ENCODE measurements at regions not wholly inside any gene's neighbourhood (a gene's known extent, or its start where the extent isn't known, plus 50 kb on each side); places are given as distances from the start of the nearest gene placed in this dataset.

GRCh38 chr6:4559281-4559875 lies 216.8 kb upstream of the CDYL start:
- ChIA-PET CTCF (no interaction called here), POLR2A (no interaction called here)
- Mint-ChIP-seq H3K9me3 (no peaks in the 10 kb centered on the region), H3K27me3 (peaks cover 4% of the 10 kb centered on the region), H3K36me3 (ENCODE audit: low read depth) (no peaks in the 10 kb centered on the region), H3K4me3 (no peak overlapping the region), H3K4me1 (no peaks in the 10 kb centered on the region), H3K27ac (no peak overlapping the region)
- no peak for DNase-seq

- H3K27ac Mint-ChIP-seq = no peak overlapping the region
- CTCF ChIA-PET = no interaction called here
Observed at GRCh38 chr6:4554645-4555044, 221.6 kb upstream of the CDYL start.

DNA sequence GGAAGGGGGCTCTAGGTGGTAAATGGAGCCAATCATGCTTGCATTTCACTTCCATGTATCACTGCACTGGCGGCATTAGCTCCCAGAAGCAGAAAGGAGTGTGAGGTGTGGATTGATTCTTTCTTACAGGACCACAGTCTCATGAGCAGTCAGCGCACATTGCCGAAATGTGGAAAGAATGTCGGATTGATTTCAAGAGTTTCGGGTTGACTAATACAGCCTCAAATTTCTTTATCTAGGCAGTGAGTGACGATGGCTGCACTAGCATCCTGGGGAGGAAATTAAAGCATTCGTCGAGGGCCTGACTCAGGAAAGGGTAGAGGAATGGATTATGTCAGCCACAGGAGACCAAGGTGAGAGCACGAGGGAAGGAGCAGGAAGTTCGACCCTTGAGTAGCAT lies 222.8 kb upstream of the CDYL start:
- Mint-ChIP-seq H3K9me3 (no peaks in the 10 kb centered on the region), H3K36me3 (ENCODE audit: low read depth) (no peaks in the 10 kb centered on the region)

More at GRCh38 chr6:4554645-4555044, 221.6 kb upstream of the CDYL start:
- peaks cover 6% of the 10 kb centered on the region for H3K4me1 Mint-ChIP-seq
- peaks cover 20% of the 10 kb centered on the region for H3K27me3 Mint-ChIP-seq
- H3K36me3 Mint-ChIP-seq (ENCODE audit: low read depth) = no peaks in the 10 kb centered on the region
- no peak for DNase-seq
- H3K4me3 Mint-ChIP-seq = no peak overlapping the region
- H3K9me3 Mint-ChIP-seq = no peaks in the 10 kb centered on the region
- POLR2A ChIA-PET = no interaction called here

DNA sequence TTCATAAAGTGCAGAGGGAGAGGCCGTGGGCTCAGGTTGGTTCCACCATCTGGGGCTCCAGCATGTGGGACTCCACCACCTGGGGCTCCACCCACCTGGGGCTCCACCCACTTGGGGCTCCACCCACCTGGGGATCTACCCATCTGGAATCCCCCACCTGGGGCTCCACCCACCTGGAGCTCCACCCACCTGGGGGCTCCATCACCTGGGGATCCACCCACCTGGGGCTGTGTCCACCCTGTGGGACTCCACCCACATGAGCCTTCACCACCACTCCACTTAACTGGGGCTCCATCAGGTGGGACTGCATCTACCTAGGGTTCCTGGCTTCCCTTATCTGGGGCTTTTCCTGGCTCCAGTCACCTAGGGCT lies 226.0 kb upstream of the CDYL start:
- ChIA-PET CTCF (no interaction called here), POLR2A (no interaction called here)
- Mint-ChIP-seq H3K9me3 (no peaks in the 10 kb centered on the region), H3K4me3 (no peak overlapping the region), H3K4me1 (peaks cover 6% of the 10 kb centered on the region), H3K36me3 (ENCODE audit: low read depth) (no peaks in the 10 kb centered on the region), H3K27me3 (peaks cover 16% of the 10 kb centered on the region), H3K27ac (no peak overlapping the region)
- DNase-seq = no peak

More for the DNA sequence above, 222.8 kb upstream of the CDYL start:
- Mint-ChIP-seq H3K27me3 (peaks cover 20% of the 10 kb centered on the region), H3K27ac (no peak overlapping the region), H3K4me3 (no peak overlapping the region), H3K4me1 (peaks cover 6% of the 10 kb centered on the region)
- no peak for DNase-seq
- POLR2A ChIA-PET = no interaction called here
- CTCF ChIA-PET = no interaction called here

GRCh38 chr6:4549556-4550226 lies 226.5 kb upstream of the CDYL start:
- Mint-ChIP-seq H3K27ac (no peak overlapping the region), H3K9me3 (no peaks in the 10 kb centered on the region), H3K4me1 (peaks cover 6% of the 10 kb centered on the region), H3K36me3 (ENCODE audit: low read depth) (no peaks in the 10 kb centered on the region), H3K27me3 (peaks cover 16% of the 10 kb centered on the region), H3K4me3 (no peak overlapping the region)
- POLR2A ChIA-PET = no interaction called here
- CTCF ChIA-PET = no interaction called here
- DNase-seq = no peak

GRCh38 chr6:4545893-4546292 lies 230.3 kb upstream of the CDYL start:
- Mint-ChIP-seq H3K4me3 (no peak overlapping the region), H3K4me1 (no peaks in the 10 kb centered on the region), H3K27ac (no peak overlapping the region), H3K9me3 (no peaks in the 10 kb centered on the region), H3K27me3 (peaks cover 5% of the 10 kb centered on the region), H3K36me3 (ENCODE audit: low read depth) (no peaks in the 10 kb centered on the region)
- no peak for DNase-seq
- CTCF ChIA-PET = no interaction called here
- POLR2A ChIA-PET = no interaction called here

- ChIA-PET POLR2A (no interaction called here), CTCF (no interaction called here)
- DNase-seq = no peak
- no peaks in the 10 kb centered on the region for H3K9me3 Mint-ChIP-seq
- no peaks in the 10 kb centered on the region for H3K4me1 Mint-ChIP-seq
- peaks cover 5% of the 10 kb centered on the region for H3K27me3 Mint-ChIP-seq
- no peaks in the 10 kb centered on the region for H3K36me3 Mint-ChIP-seq (ENCODE audit: low read depth)
- no peak overlapping the region for H3K4me3 Mint-ChIP-seq
- H3K27ac Mint-ChIP-seq = no peak overlapping the region
Observed at GRCh38 chr6:4543596-4543995, 232.6 kb upstream of the CDYL start.

GRCh38 chr6:4533576-4533975 lies 242.6 kb upstream of the CDYL start:
- POLR2A ChIA-PET = interaction anchor here (0.6 kb wide), 1 partner anchor 22 kb away, joined by 4 read pairs; no protein-coding TSS in a partner anchor
- Mint-ChIP-seq H3K9me3 (no peaks in the 10 kb centered on the region), H3K27ac (no peak overlapping the region), H3K36me3 (ENCODE audit: low read depth) (no peaks in the 10 kb centered on the region), H3K27me3 (peaks cover 7% of the 10 kb centered on the region), H3K4me1 (no peaks in the 10 kb centered on the region), H3K4me3 (no peak overlapping the region)
- DNase-seq = no peak
- CTCF ChIA-PET = no interaction called here

- H3K27me3 Mint-ChIP-seq = peaks cover 7% of the 10 kb centered on the region
- POLR2A ChIA-PET = no interaction called here
- no peak overlapping the region for H3K27ac Mint-ChIP-seq
- no peaks in the 10 kb centered on the region for H3K36me3 Mint-ChIP-seq (ENCODE audit: low read depth)
- CTCF ChIA-PET = no interaction called here
- H3K4me3 Mint-ChIP-seq = no peak overlapping the region
- H3K9me3 Mint-ChIP-seq = no peaks in the 10 kb centered on the region
- H3K4me1 Mint-ChIP-seq = no peaks in the 10 kb centered on the region
- no peak for DNase-seq
Observed at GRCh38 chr6:4531406-4531805, 244.8 kb upstream of the CDYL start.

DNA sequence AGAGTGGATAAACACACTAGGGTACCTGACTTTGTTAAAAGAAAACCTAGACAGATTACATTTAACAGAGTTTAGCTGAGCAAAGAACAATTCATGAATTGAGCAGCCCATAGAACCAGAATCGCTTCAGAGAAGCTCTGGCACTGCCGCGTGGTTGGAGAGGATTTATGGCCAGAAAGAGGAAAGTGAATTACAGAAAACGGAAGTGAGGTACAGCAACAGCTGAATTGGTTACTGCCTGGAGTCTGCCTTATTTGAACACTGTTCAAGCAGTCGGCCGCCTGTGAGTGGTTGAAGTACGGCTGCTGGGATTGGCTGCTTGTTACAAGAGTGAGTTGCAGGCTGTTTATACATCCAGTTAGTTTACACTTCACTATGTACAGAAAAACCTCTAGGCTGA lies 253.8 kb upstream of the CDYL start:
- H3K4me1 Mint-ChIP-seq = no peaks in the 10 kb centered on the region
- CTCF ChIA-PET = no interaction called here
- no peaks in the 10 kb centered on the region for H3K9me3 Mint-ChIP-seq
- no peak overlapping the region for H3K27ac Mint-ChIP-seq
- POLR2A ChIA-PET = no interaction called here
- no peak for DNase-seq
- H3K27me3 Mint-ChIP-seq = peaks cover 6% of the 10 kb centered on the region
- no peaks in the 10 kb centered on the region for H3K36me3 Mint-ChIP-seq (ENCODE audit: low read depth)
- no peak overlapping the region for H3K4me3 Mint-ChIP-seq

GRCh38 chr6:4521070-4521469 lies 255.1 kb upstream of the CDYL start:
- Mint-ChIP-seq H3K27ac (no peak overlapping the region), H3K27me3 (peaks cover 6% of the 10 kb centered on the region), H3K4me1 (no peaks in the 10 kb centered on the region), H3K9me3 (no peaks in the 10 kb centered on the region), H3K36me3 (ENCODE audit: low read depth) (no peaks in the 10 kb centered on the region), H3K4me3 (no peak overlapping the region)
- ChIA-PET CTCF (no interaction called here), POLR2A (no interaction called here)
- DNase-seq = no peak

DNA sequence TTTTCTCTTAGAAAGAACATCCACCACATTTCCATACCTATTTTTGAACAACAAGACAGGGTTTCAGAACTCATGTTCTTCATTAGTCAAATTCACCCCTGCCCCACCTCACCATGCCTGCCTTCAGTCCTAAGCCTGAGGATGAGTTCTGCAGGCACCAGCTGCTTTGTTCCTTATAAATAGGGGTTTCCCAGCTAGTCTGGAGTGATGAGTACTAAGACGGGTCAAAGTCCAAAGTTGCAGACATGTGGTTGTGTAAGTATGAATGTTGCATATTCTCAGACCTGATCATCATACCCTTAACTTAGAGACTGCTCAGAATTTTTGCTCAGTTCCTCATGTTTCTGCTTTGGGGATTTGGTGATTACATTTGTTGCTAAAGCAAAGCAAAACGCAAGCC lies 257.7 kb upstream of the CDYL start:
- no peak overlapping the region for H3K4me3 Mint-ChIP-seq
- POLR2A ChIA-PET = no interaction called here
- H3K4me1 Mint-ChIP-seq = no peaks in the 10 kb centered on the region
- no peak overlapping the region for H3K27ac Mint-ChIP-seq
- CTCF ChIA-PET = no interaction called here
- no peaks in the 10 kb centered on the region for H3K9me3 Mint-ChIP-seq
- no peak for DNase-seq
- no peaks in the 10 kb centered on the region for H3K36me3 Mint-ChIP-seq (ENCODE audit: low read depth)
- peaks cover 6% of the 10 kb centered on the region for H3K27me3 Mint-ChIP-seq

DNA sequence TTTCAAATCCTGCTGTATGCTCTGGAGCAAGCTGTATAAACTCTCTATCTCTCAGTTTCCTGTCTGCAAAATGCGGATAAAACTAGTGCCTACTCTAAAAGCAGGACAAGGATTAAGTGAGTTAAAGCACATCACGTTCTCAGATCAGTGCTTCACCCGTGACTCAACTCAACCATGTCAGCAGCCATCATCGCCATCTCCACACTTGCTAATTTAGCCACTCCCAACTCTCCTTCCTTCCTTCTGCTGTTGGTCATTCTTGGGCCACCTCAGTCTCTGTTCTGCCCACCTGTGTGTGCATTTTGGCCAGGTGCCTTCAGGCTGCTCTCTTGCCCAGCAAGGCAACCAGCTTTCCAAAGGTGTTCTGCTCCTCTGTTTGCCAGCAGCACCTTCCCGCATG lies 260.0 kb upstream of the CDYL start:
- H3K4me1 Mint-ChIP-seq = no peaks in the 10 kb centered on the region

GRCh38 chr6:4513561-4513960 lies 262.6 kb upstream of the CDYL start:
- ChIA-PET POLR2A (no interaction called here), CTCF (no interaction called here)
- Mint-ChIP-seq H3K36me3 (ENCODE audit: low read depth) (no peaks in the 10 kb centered on the region), H3K27me3 (no peaks in the 10 kb centered on the region), H3K4me1 (no peaks in the 10 kb centered on the region), H3K9me3 (no peaks in the 10 kb centered on the region), H3K4me3 (no peak overlapping the region), H3K27ac (no peak overlapping the region)
- no peak for DNase-seq

More for the DNA sequence above, 260.0 kb upstream of the CDYL start:
- DNase-seq = no peak
- H3K27me3 Mint-ChIP-seq = peaks cover 2% of the 10 kb centered on the region
- H3K9me3 Mint-ChIP-seq = no peaks in the 10 kb centered on the region
- POLR2A ChIA-PET = no interaction called here
- no peak overlapping the region for H3K27ac Mint-ChIP-seq
- CTCF ChIA-PET = no interaction called here
- no peak overlapping the region for H3K4me3 Mint-ChIP-seq
- H3K36me3 Mint-ChIP-seq (ENCODE audit: low read depth) = no peaks in the 10 kb centered on the region
